ENCODE measurements at regions not wholly inside any gene's neighbourhood (a gene's known extent, or its start where the extent isn't known, plus 50 kb on each side); places are given as distances from the start of the nearest gene placed in this dataset.

GRCh38 chr10:4654496-4654895 lies 171.5 kb upstream of the AKR1E2 start:
- 97% methylated on average over 2 of the region's 2 CpGs for WGBS
- TF ChIP-seq POLR2A (IDR thresholded peaks at IDR 0.05) (no peak), POLR2AphosphoS5 (IDR thresholded peaks at IDR 0.05) (no peak), CTCF (IDR thresholded peaks at IDR 0.05) (no peak)
- Histone ChIP-seq H3K27me3 (no peaks in the 10 kb centered on the region), H3K27ac (no peak overlapping the region), H3K36me3 (no peaks in the 10 kb centered on the region), H3K4me3 (no peak overlapping the region), H3K9me3 (no peaks in the 10 kb centered on the region), H3K4me1 (peaks cover 39% of the 10 kb centered on the region)
- DNase-seq (ENCODE audit: low spot score in 2 of 2), result no peak

- Histone ChIP-seq H3K36me3 (no peaks in the 10 kb centered on the region), H3K4me1 (peaks cover 33% of the 10 kb centered on the region), H3K9me3 (no peaks in the 10 kb centered on the region), H3K4me3 (no peak overlapping the region), H3K27ac (no peak overlapping the region), H3K27me3 (no peaks in the 10 kb centered on the region)
- WGBS, result 88% methylated on average over 8 of the region's 8 CpGs
- TF ChIP-seq EP300 (IDR thresholded peaks at IDR 0.05) (no peak), CTCF (IDR thresholded peaks at IDR 0.05) (no peak), POLR2A (IDR thresholded peaks at IDR 0.05) (no peak), POLR2AphosphoS5 (IDR thresholded peaks at IDR 0.05) (no peak)
- no peak for DNase-seq (ENCODE audit: low spot score in 2 of 2)
Measured at GRCh38 chr10:4653160-4653559, 172.8 kb upstream of the AKR1E2 start.

GRCh38 chr10:4652111-4653010 lies 173.6 kb upstream of the AKR1E2 start:
- DNase-seq (ENCODE audit: low spot score in 2 of 2), result no peak
- no peak overlapping the region for H3K4me3 ChIP-seq
- TF ChIP-seq POLR2A (IDR thresholded peaks at IDR 0.05), result no peak
- TF ChIP-seq POLR2AphosphoS5 (IDR thresholded peaks at IDR 0.05), result no peak
- no peak for TF ChIP-seq EP300 (IDR thresholded peaks at IDR 0.05)
- TF ChIP-seq CTCF (IDR thresholded peaks at IDR 0.05), result no peak
- peaks cover 29% of the 10 kb centered on the region for H3K4me1 ChIP-seq
- H3K9me3 ChIP-seq, result no peaks in the 10 kb centered on the region
- H3K27ac ChIP-seq, result no peak overlapping the region
- H3K27me3 ChIP-seq, result no peaks in the 10 kb centered on the region
- WGBS, result 74% methylated on average over 8 of the region's 8 CpGs
- H3K36me3 ChIP-seq, result no peaks in the 10 kb centered on the region

GRCh38 chr10:4651404-4652037 lies 174.5 kb upstream of the AKR1E2 start:
- Histone ChIP-seq H3K9me3 (no peaks in the 10 kb centered on the region), H3K4me1 (peaks cover 25% of the 10 kb centered on the region), H3K4me3 (no peak overlapping the region), H3K27ac (no peak overlapping the region), H3K36me3 (no peaks in the 10 kb centered on the region), H3K27me3 (no peaks in the 10 kb centered on the region)
- no peak for DNase-seq (ENCODE audit: low spot score in 2 of 2)
- TF ChIP-seq EP300 (IDR thresholded peaks at IDR 0.05), result no peak
- TF ChIP-seq POLR2A (IDR thresholded peaks at IDR 0.05), result no peak
- TF ChIP-seq POLR2AphosphoS5 (IDR thresholded peaks at IDR 0.05), result no peak
- WGBS, result 59% methylated on average over 5 of the region's 5 CpGs

GRCh38 chr10:4650582-4650981 lies 175.4 kb upstream of the AKR1E2 start:
- Histone ChIP-seq H3K4me3 (no peak overlapping the region), H3K36me3 (no peaks in the 10 kb centered on the region), H3K4me1 (peaks cover 22% of the 10 kb centered on the region), H3K27me3 (no peaks in the 10 kb centered on the region), H3K27ac (peak overlapping the region; percentile 34), H3K9me3 (no peaks in the 10 kb centered on the region)
- TF ChIP-seq POLR2AphosphoS5 (IDR thresholded peaks at IDR 0.05) (no peak), POLR2A (IDR thresholded peaks at IDR 0.05) (no peak), CTCF (IDR thresholded peaks at IDR 0.05) (no peak), EP300 (IDR thresholded peaks at IDR 0.05) (no peak)
- DNase-seq (ENCODE audit: low spot score in 2 of 2), result no peak
- 54% methylated on average over 6 of the region's 6 CpGs for WGBS
